GM23338 (cell line): ENCODE measurements at regions not wholly inside any gene's neighbourhood (a gene's known extent, or its start where the extent isn't known, plus 50 kb on each side); places are given as distances from the start of the nearest gene placed in this dataset.

Experiments used
- ATAC-seq: fragments of 200-7000 bp; cut with Tn5 transposase; 3 replicates; pipeline ENCODE4 v1.9.1; 2020
- DNase-seq: peaks from one replicate; pipeline ENCODE4 v3.0.0-alpha.2; 2015; ENCODE audit warnings: low spot score
- H2AFZ ChIP-seq: fragments of 200-600 bp; sonication (generic); 2 replicates; pipeline ENCODE4 v1.8.0; 2016; ENCODE audit warnings: antibody characterized with exemption, mild to moderate bottlenecking, moderate library complexity
- H3F3A ChIP-seq: fragments of 200-600 bp; sonication (generic); replicated peaks from 2 replicates; pipeline ENCODE4 v1.8.0; 2017; ENCODE audit warnings: antibody characterized with exemption, mixed run types, low read depth
- H3K27ac ChIP-seq: fragments of 200-600 bp; sonication (generic); 2 replicates; pipeline ENCODE4 v1.6.1; 2016; ENCODE audit warnings: low read depth
- H3K27me3 ChIP-seq: fragments of 200-600 bp; sonication (generic); 2 replicates; pipeline ENCODE4 v1.8.0; 2016; ENCODE audit warnings: mild to moderate bottlenecking, mixed run types, moderate library complexity; ENCODE audit not compliant: insufficient read depth
- H3K36me3 ChIP-seq: fragments of 200-600 bp; sonication (generic); 2 replicates; pipeline ENCODE4 v1.8.0; 2016; ENCODE audit warnings: mild to moderate bottlenecking; ENCODE audit not compliant: insufficient read depth
- H3K4me1 ChIP-seq: fragments of 200-600 bp; sonication (generic); 2 replicates; pipeline ENCODE4 v1.8.0; 2016; ENCODE audit warnings: mild to moderate bottlenecking, moderate library complexity; ENCODE audit not compliant: insufficient read depth
- H3K4me2 ChIP-seq: fragments of 200-600 bp; sonication (generic); 2 replicates; pipeline ENCODE4 v1.7.1; 2017; ENCODE audit warnings: mixed run types
- H3K4me3 ChIP-seq: fragments of 200-600 bp; sonication (generic); 2 replicates; pipeline ENCODE4 v1.6.1; 2016; ENCODE audit warnings: mixed run types
- H3K79me2 ChIP-seq: fragments of 200-600 bp; sonication (generic); replicated peaks from 2 replicates; pipeline ENCODE4 v1.8.0; 2017; ENCODE audit warnings: mild to moderate bottlenecking; ENCODE audit not compliant: insufficient read depth
- H3K9me2 ChIP-seq: fragments of 200-600 bp; sonication (generic); 2 replicates; pipeline ENCODE4 v1.8.0; 2017; ENCODE audit not compliant: insufficient read depth
- H4K20me1 ChIP-seq: fragments of 200-600 bp; sonication (generic); replicated peaks from 2 replicates; pipeline ENCODE4 v1.8.0; 2017; ENCODE audit warnings: mild to moderate bottlenecking; ENCODE audit not compliant: insufficient read depth
- H3K27ac Mint-ChIP-seq: 2 replicates; pipeline ENCODE4 v1.8.0; 2020; ENCODE audit warnings: inconsistent platforms, mild to moderate bottlenecking, moderate library complexity, mixed read lengths
- H3K27me3 Mint-ChIP-seq: 3 replicates; pipeline ENCODE4 v1.8.0; 2022; ENCODE audit warnings: low read depth, mild to moderate bottlenecking, moderate library complexity, mixed read lengths, inconsistent platforms; ENCODE audit not compliant: insufficient read depth, poor library complexity
- H3K36me3 Mint-ChIP-seq: 3 replicates; pipeline ENCODE4 v1.8.0; 2021; ENCODE audit warnings: low read depth, mild to moderate bottlenecking, inconsistent platforms, moderate library complexity, mixed read lengths
- H3K4me1 Mint-ChIP-seq: 3 replicates; pipeline ENCODE4 v1.8.0; 2020; ENCODE audit warnings: mild to moderate bottlenecking, inconsistent platforms, mixed read lengths
- H3K4me3 Mint-ChIP-seq: 3 replicates; pipeline ENCODE4 v1.8.0; 2021; ENCODE audit warnings: moderate library complexity, mild to moderate bottlenecking, inconsistent platforms, mixed read lengths
- H3K9me3 Mint-ChIP-seq: 3 replicates; pipeline ENCODE4 v1.8.0; 2020; ENCODE audit warnings: moderate library complexity, mild to moderate bottlenecking, inconsistent platforms, mixed read lengths
- CREB1 ChIP-seq: fragments of 250-450 bp; sonication (Bioruptor Pico); IDR thresholded peaks from 2 replicates; pipeline ENCODE4 v1.5.0; 2020; ENCODE audit warnings: low read depth, mild to moderate bottlenecking, moderate library complexity
- CTCF ChIP-seq, 2 experiments: fragments of 200-600 bp in 1 of 2; sonication (generic) in 1 of 2; conservative IDR thresholded peaks; 2 replicates each; pipeline versions ENCODE4 v1.5.1 to v1.6.1; 2016 to 2017; ENCODE audit warnings: antibody characterized with exemption in 2 of 2, low read depth in 2 of 2, mild to moderate bottlenecking in 2 of 2, moderate library complexity in 1 of 2
- EZH2 ChIP-seq: fragments of 200-600 bp; sonication (generic); IDR thresholded peaks from one replicate; pipeline ENCODE4 v1.8.0; 2017; ENCODE audit warnings: antibody characterized with exemption, mild to moderate bottlenecking, low read depth; ENCODE audit not compliant: unreplicated experiment
- JUNB ChIP-seq: IDR thresholded peaks from one replicate; pipeline ENCODE4 v1.6.1; 2016; ENCODE audit warnings: antibody characterized with exemption; ENCODE audit not compliant: unreplicated experiment
- NANOG ChIP-seq: IDR thresholded peaks from 2 replicates; pipeline ENCODE4 v1.6.1; 2016; ENCODE audit warnings: antibody characterized with exemption, borderline replicate concordance
- POLR2AphosphoS5 ChIP-seq: IDR thresholded peaks from 2 replicates; pipeline ENCODE4 v1.6.1; 2016; ENCODE audit warnings: antibody characterized with exemption, low read depth
- ZNF114 ChIP-seq: fragments of 250-450 bp; sonication (Bioruptor Pico); IDR thresholded peaks from 2 replicates; pipeline ENCODE4 v1.5.0; 2020; ENCODE audit warnings: mild to moderate bottlenecking, moderate library complexity
- TF ChIP-seq, protein P1 (sequence below): fragments of 250-450 bp; sonication (Bioruptor Pico); IDR thresholded peaks from 2 replicates; pipeline ENCODE4 v1.5.0; 2020; ENCODE audit warnings: mild to moderate bottlenecking, moderate library complexity

GRCh38 chrX:68934922-68935321, 106.1 kb downstream of the EFNB1 start (continued):
- TF ChIP-seq, protein P1, sequence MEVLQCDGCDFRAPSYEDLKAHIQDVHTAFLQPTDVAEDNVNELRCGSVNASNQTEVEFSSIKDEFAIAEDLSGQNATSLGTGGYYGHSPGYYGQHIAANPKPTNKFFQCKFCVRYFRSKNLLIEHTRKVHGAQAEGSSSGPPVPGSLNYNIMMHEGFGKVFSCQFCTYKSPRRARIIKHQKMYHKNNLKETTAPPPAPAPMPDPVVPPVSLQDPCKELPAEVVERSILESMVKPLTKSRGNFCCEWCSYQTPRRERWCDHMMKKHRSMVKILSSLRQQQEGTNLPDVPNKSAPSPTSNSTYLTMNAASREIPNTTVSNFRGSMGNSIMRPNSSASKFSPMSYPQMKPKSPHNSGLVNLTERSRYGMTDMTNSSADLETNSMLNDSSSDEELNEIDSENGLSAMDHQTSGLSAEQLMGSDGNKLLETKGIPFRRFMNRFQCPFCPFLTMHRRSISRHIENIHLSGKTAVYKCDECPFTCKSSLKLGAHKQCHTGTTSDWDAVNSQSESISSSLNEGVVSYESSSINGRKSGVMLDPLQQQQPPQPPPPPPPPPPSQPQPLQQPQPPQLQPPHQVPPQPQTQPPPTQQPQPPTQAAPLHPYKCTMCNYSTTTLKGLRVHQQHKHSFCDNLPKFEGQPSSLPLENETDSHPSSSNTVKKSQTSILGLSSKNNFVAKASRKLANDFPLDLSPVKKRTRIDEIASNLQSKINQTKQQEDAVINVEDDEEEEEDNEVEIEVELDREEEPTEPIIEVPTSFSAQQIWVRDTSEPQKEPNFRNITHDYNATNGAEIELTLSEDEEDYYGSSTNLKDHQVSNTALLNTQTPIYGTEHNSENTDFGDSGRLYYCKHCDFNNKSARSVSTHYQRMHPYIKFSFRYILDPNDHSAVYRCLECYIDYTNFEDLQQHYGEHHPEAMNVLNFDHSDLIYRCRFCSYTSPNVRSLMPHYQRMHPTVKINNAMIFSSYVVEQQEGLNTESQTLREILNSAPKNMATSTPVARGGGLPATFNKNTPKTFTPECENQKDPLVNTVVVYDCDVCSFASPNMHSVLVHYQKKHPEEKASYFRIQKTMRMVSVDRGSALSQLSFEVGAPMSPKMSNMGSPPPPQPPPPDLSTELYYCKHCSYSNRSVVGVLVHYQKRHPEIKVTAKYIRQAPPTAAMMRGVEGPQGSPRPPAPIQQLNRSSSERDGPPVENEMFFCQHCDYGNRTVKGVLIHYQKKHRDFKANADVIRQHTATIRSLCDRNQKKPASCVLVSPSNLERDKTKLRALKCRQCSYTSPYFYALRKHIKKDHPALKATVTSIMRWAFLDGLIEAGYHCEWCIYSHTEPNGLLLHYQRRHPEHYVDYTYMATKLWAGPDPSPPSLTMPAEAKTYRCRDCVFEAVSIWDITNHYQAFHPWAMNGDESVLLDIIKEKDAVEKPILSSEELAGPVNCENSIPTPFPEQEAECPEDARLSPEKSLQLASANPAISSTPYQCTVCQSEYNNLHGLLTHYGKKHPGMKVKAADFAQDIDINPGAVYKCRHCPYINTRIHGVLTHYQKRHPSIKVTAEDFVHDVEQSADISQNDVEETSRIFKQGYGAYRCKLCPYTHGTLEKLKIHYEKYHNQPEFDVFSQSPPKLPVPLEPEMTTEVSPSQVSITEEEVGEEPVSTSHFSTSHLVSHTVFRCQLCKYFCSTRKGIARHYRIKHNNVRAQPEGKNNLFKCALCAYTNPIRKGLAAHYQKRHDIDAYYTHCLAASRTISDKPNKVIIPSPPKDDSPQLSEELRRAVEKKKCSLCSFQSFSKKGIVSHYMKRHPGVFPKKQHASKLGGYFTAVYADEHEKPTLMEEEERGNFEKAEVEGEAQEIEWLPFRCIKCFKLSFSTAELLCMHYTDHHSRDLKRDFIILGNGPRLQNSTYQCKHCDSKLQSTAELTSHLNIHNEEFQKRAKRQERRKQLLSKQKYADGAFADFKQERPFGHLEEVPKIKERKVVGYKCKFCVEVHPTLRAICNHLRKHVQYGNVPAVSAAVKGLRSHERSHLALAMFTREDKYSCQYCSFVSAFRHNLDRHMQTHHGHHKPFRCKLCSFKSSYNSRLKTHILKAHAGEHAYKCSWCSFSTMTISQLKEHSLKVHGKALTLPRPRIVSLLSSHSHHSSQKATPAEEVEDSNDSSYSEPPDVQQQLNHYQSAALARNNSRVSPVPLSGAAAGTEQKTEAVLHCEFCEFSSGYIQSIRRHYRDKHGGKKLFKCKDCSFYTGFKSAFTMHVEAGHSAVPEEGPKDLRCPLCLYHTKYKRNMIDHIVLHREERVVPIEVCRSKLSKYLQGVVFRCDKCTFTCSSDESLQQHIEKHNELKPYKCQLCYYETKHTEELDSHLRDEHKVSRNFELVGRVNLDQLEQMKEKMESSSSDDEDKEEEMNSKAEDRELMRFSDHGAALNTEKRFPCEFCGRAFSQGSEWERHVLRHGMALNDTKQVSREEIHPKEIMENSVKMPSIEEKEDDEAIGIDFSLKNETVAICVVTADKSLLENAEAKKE (CRISPR knock-in tag): no peak
- TF ChIP-seq JUNB (no peak), POLR2AphosphoS5 (no peak), NANOG (no peak), ZNF114 (CRISPR knock-in tag) (no peak), EZH2 (no peak)

- Histone ChIP-seq H3K79me2 (no peaks in the 10 kb centered on the region), H4K20me1 (no peaks in the 10 kb centered on the region), H3K27ac (no peak overlapping the region), H3K9me2 (no peaks in the 10 kb centered on the region), H3K36me3 (no peaks in the 10 kb centered on the region), H3K4me2 (no peak overlapping the region), H3K4me3 (no peak overlapping the region), H2AFZ (no peak overlapping the region), H3K4me1 (no peaks in the 10 kb centered on the region), H3F3A (no peaks in the 10 kb centered on the region), H3K27me3 (no peaks in the 10 kb centered on the region)
- H3K27me3 Mint-ChIP-seq: peaks cover 3% of the 10 kb centered on the region
- H3K36me3 Mint-ChIP-seq: no peaks in the 10 kb centered on the region
- no peaks in the 10 kb centered on the region for H3K9me3 Mint-ChIP-seq
- no peak overlapping the region for H3K4me3 Mint-ChIP-seq
- no peak for ATAC-seq
- H3K4me1 Mint-ChIP-seq: peaks cover 3% of the 10 kb centered on the region; the same call in 2 of the 3 replicates
- DNase-seq: no peak
- no peak overlapping the region for H3K27ac Mint-ChIP-seq
- TF ChIP-seq, protein P1 (CRISPR knock-in tag): no peak
- TF ChIP-seq CREB1 (CRISPR knock-in tag): no peak
- no peak for TF ChIP-seq CTCF (conservative IDR thresholded peaks at IDR 0.05; ENCODE audit: low read depth in 2 of 2)
- no peak for TF ChIP-seq POLR2AphosphoS5
- no peak for TF ChIP-seq JUNB
Observed at GRCh38 chrX:68934421-68934820, 105.6 kb downstream of the EFNB1 start.
